ENCODE measurements at regions not wholly inside any gene's neighbourhood (a gene's known extent, or its start where the extent isn't known, plus 50 kb on each side); places are given as distances from the start of the nearest gene placed in this dataset.
"Not testable (repeated sequence)": the region's sequence is repeated elsewhere in the genome, so short reads cannot be mapped to it uniquely, and the experiment has no call there.

DNA sequence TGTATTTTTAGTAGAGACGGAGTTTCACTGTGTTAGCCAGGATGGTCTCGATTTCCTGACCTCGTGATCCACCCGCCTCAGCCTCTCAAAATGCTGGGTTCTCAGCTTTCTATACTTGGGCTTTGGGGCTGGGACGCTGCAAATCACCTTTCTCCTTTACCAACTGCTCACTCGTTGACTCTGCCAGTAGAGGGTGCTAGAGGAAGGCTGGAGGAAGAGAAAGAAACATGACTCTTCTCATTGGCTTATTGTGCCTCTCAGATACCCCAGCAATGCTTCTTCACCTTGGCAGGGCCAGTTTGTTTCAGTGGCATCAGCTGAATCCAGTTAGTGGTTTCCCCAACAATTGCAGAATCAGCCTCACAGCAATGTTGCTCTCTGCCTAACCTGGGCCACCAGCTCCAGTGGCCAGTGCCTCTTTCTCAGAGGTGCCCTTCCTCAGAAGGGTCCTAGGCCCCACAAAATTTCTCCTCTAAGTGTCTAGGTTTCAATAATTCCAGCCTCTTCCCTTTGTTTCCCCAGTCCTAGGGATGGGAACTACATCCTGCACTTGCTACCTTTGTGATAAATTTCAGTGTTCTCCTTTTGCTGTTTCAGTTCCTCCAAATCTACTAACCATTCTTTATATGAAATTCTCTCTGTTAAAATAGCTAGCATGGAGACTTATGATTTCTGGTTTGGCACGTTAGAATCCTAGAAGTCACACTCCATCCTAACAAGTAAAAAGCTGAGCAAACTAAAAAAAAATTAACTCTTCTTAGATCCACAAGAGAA, 71.5 kb upstream of the VSTM5 start:
- no peak for ATAC-seq (ENCODE audit: low read depth in 2 of 2)
- Histone ChIP-seq H3K4me3 (ENCODE audit: low read depth, low read length) (no peak overlapping the region), H3K36me3 (ENCODE audit: control insufficient read depth, insufficient read depth, low read length) (no peaks in the 10 kb centered on the region), H3K4me1 (ENCODE audit: control insufficient read depth, insufficient read depth, low read length, poor library complexity, severe bottlenecking) (no peaks in the 10 kb centered on the region), H3K9me3 (ENCODE audit: control insufficient read depth in 2 of 2, low read length in 2 of 2) (no peaks in the 10 kb centered on the region), H3K27me3 (ENCODE audit: control insufficient read depth, insufficient read depth, low read length) (peaks cover 5% of the 10 kb centered on the region), H3K27ac (ENCODE audit: insufficient read depth, low read length, poor library complexity, severe bottlenecking) (no peak overlapping the region)
- Mint-ChIP-seq H3K9me3 (peaks cover 0 to 8% (median 4%) of the 10 kb centered on the region in 7 donors), H3K4me3 (no peak overlapping the region), H3K27me3 (peaks cover 13% of the 10 kb centered on the region), H3K36me3 (no peaks in the 10 kb centered on the region), H3K4me1 (no peaks in the 10 kb centered on the region), H3K27ac (no peak overlapping the region)
- peak in 1 of 3 donors; percentile 39 for DNase-seq

- Histone ChIP-seq H3K4me1 (ENCODE audit: control insufficient read depth, insufficient read depth, low read length, poor library complexity, severe bottlenecking) (no peaks in the 10 kb centered on the region), H3K9me3 (ENCODE audit: control insufficient read depth in 2 of 2, low read length in 2 of 2) (no peaks in the 10 kb centered on the region), H3K27me3 (ENCODE audit: control insufficient read depth, insufficient read depth, low read length) (peaks cover 5% of the 10 kb centered on the region), H3K36me3 (ENCODE audit: control insufficient read depth, insufficient read depth, low read length) (no peaks in the 10 kb centered on the region), H3K4me3 (ENCODE audit: low read depth, low read length) (no peak overlapping the region), H3K27ac (ENCODE audit: insufficient read depth, low read length, poor library complexity, severe bottlenecking) (no peak overlapping the region)
- DNase-seq = no peak
- Mint-ChIP-seq H3K27me3 (peaks cover 13% of the 10 kb centered on the region), H3K27ac (no peak overlapping the region), H3K9me3 (peaks cover 0 to 8% (median 4%) of the 10 kb centered on the region in 7 donors), H3K4me1 (no peaks in the 10 kb centered on the region), H3K4me3 (no peak overlapping the region), H3K36me3 (no peaks in the 10 kb centered on the region)
- no peak for ATAC-seq (ENCODE audit: low read depth in 2 of 2)
Measured at GRCh38 chr11:93922830-93923229, 72.4 kb upstream of the VSTM5 start.

DNA sequence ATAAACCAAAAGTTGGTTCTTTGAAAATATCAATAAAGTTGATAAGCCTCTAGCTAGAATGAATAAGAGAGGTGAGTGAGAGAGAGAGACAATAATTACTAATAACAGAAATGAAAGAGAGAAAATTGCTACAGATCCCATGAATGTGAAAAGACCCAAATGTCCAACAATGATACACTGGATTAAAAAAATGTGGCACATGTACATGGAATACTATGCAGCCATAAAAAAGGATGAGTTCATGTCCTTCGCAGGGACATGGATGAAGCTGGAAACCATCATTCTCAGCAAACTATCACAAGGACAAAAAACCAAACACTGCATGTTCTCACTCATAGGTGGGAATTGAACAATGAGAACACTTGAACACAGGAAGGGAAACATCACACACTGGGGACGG, 75.7 kb upstream of the VSTM5 start:
- not testable (repeated sequence) for H3K36me3 ChIP-seq (ENCODE audit: control insufficient read depth, insufficient read depth, low read length); H3K27ac ChIP-seq (ENCODE audit: insufficient read depth, low read length, poor library complexity, severe bottlenecking); H3K9me3 ChIP-seq (ENCODE audit: control insufficient read depth in 2 of 2, low read length in 2 of 2); DNase-seq; H3K4me3 ChIP-seq (ENCODE audit: low read depth, low read length); H3K27me3 ChIP-seq (ENCODE audit: control insufficient read depth, insufficient read depth, low read length); H3K9me3 Mint-ChIP-seq; H3K27me3 Mint-ChIP-seq; H3K27ac Mint-ChIP-seq; H3K36me3 Mint-ChIP-seq; H3K4me3 Mint-ChIP-seq; ATAC-seq (ENCODE audit: low read depth in 2 of 2); H3K4me1 ChIP-seq (ENCODE audit: control insufficient read depth, insufficient read depth, low read length, poor library complexity, severe bottlenecking); H3K4me1 Mint-ChIP-seq

GRCh38 chr11:93929407-93929806, 79.0 kb upstream of the VSTM5 start:
- Mint-ChIP-seq H3K27me3 (peaks cover 9% of the 10 kb centered on the region), H3K4me3 (no peak overlapping the region), H3K36me3 (no peaks in the 10 kb centered on the region), H3K4me1 (no peaks in the 10 kb centered on the region), H3K9me3 (peaks cover 0 to 8% (median 1%) of the 10 kb centered on the region in 7 donors), H3K27ac (peak overlapping the region in 1 of 3 donors; percentile 3)
- Histone ChIP-seq H3K9me3 (ENCODE audit: control insufficient read depth in 2 of 2, low read length in 2 of 2) (no peaks in the 10 kb centered on the region), H3K4me1 (ENCODE audit: control insufficient read depth, insufficient read depth, low read length, poor library complexity, severe bottlenecking) (no peaks in the 10 kb centered on the region), H3K4me3 (ENCODE audit: low read depth, low read length) (no peak overlapping the region), H3K27me3 (ENCODE audit: control insufficient read depth, insufficient read depth, low read length) (no peaks in the 10 kb centered on the region), H3K27ac (ENCODE audit: insufficient read depth, low read length, poor library complexity, severe bottlenecking) (no peak overlapping the region), H3K36me3 (ENCODE audit: control insufficient read depth, insufficient read depth, low read length) (no peaks in the 10 kb centered on the region)
- DNase-seq (no peak), ATAC-seq (ENCODE audit: low read depth in 2 of 2) (no peak)

DNA sequence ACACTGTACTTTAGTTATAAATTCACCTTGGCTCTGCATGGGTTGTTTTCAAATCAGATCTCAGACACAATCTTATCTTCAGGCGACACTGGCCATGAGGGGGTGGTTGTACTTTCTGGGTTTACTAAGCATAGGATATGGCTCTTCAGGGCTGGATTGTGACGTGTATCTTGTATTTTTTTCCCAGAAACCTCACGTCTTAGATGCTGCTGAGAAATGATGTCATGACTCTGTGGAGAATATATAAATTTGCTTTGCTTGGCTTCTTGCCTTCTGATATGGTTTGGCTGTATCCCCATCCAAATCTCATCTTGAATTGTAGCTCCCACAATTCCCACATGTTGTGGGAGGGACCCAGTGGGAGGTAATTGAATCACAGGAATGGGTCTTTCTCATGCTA, 82.8 kb upstream of the VSTM5 start:
- no peaks in the 10 kb centered on the region for H3K4me1 Mint-ChIP-seq

GRCh38 chr11:93935826-93936225, 85.3 kb upstream of the HEPHL1 start:
- Mint-ChIP-seq H3K27me3 (peaks cover 15% of the 10 kb centered on the region), H3K27ac (no peak overlapping the region), H3K4me3 (no peak overlapping the region), H3K36me3 (no peaks in the 10 kb centered on the region), H3K4me1 (no peaks in the 10 kb centered on the region), H3K9me3 (peaks cover 0 to 2% (median 0%) of the 10 kb centered on the region in 7 donors)
- Histone ChIP-seq H3K27me3 (ENCODE audit: control insufficient read depth, insufficient read depth, low read length) (no peaks in the 10 kb centered on the region), H3K9me3 (ENCODE audit: control insufficient read depth in 2 of 2, low read length in 2 of 2) (no peaks in the 10 kb centered on the region), H3K27ac (ENCODE audit: insufficient read depth, low read length, poor library complexity, severe bottlenecking) (no peak overlapping the region), H3K4me3 (ENCODE audit: low read depth, low read length) (no peak overlapping the region), H3K4me1 (ENCODE audit: control insufficient read depth, insufficient read depth, low read length, poor library complexity, severe bottlenecking) (no peaks in the 10 kb centered on the region), H3K36me3 (ENCODE audit: control insufficient read depth, insufficient read depth, low read length) (no peaks in the 10 kb centered on the region)
- DNase-seq (no peak), ATAC-seq (ENCODE audit: low read depth in 2 of 2) (no peak)

More for the DNA sequence above, 82.8 kb upstream of the VSTM5 start:
- Histone ChIP-seq H3K36me3 (ENCODE audit: control insufficient read depth, insufficient read depth, low read length) (no peaks in the 10 kb centered on the region), H3K27ac (ENCODE audit: insufficient read depth, low read length, poor library complexity, severe bottlenecking) (no peak overlapping the region), H3K4me1 (ENCODE audit: control insufficient read depth, insufficient read depth, low read length, poor library complexity, severe bottlenecking) (no peaks in the 10 kb centered on the region), H3K9me3 (ENCODE audit: control insufficient read depth in 2 of 2, low read length in 2 of 2) (no peaks in the 10 kb centered on the region), H3K4me3 (ENCODE audit: low read depth, low read length) (no peak overlapping the region), H3K27me3 (ENCODE audit: control insufficient read depth, insufficient read depth, low read length) (no peaks in the 10 kb centered on the region)
- DNase-seq (no peak), ATAC-seq (ENCODE audit: low read depth in 2 of 2) (no peak)
- H3K36me3 Mint-ChIP-seq = no peaks in the 10 kb centered on the region
- no peak overlapping the region for H3K27ac Mint-ChIP-seq
- peaks cover 0 to 2% (median 1%) of the 10 kb centered on the region in 7 donors for H3K9me3 Mint-ChIP-seq
- peaks cover 15% of the 10 kb centered on the region for H3K27me3 Mint-ChIP-seq
- H3K4me3 Mint-ChIP-seq = no peak overlapping the region

GRCh38 chr11:93936460-93936859, 84.7 kb upstream of the HEPHL1 start:
- H3K36me3 Mint-ChIP-seq = no peaks in the 10 kb centered on the region
- H3K27ac ChIP-seq (ENCODE audit: insufficient read depth, low read length, poor library complexity, severe bottlenecking) = no peak overlapping the region
- H3K9me3 ChIP-seq (ENCODE audit: control insufficient read depth in 2 of 2, low read length in 2 of 2) = no peaks in the 10 kb centered on the region
- ATAC-seq (ENCODE audit: low read depth in 2 of 2) (no peak), DNase-seq (no peak)
- no peaks in the 10 kb centered on the region for H3K36me3 ChIP-seq (ENCODE audit: control insufficient read depth, insufficient read depth, low read length)
- peaks cover 17% of the 10 kb centered on the region for H3K27me3 Mint-ChIP-seq
- no peak overlapping the region for H3K4me3 ChIP-seq (ENCODE audit: low read depth, low read length)
- no peak overlapping the region for H3K27ac Mint-ChIP-seq
- no peaks in the 10 kb centered on the region for H3K27me3 ChIP-seq (ENCODE audit: control insufficient read depth, insufficient read depth, low read length)
- no peak overlapping the region for H3K4me3 Mint-ChIP-seq
- peaks cover 0 to 2% (median 0%) of the 10 kb centered on the region in 7 donors for H3K9me3 Mint-ChIP-seq
- H3K4me1 ChIP-seq (ENCODE audit: control insufficient read depth, insufficient read depth, low read length, poor library complexity, severe bottlenecking) = no peaks in the 10 kb centered on the region
- peaks cover 0 to 2% (median 0%) of the 10 kb centered on the region in 4 donors for H3K4me1 Mint-ChIP-seq
